Tibial artery (tissue), 4 donors: ENCODE measurements at regions not wholly inside any gene's neighbourhood (a gene's known extent, or its start where the extent isn't known, plus 50 kb on each side); places are given as distances from the start of the nearest gene placed in this dataset.

Experiments
- DNase-seq, 2 donors: peaks; one replicate each; pipeline ENCODE4 v3.0.0-alpha.2; 2019
- H3K27ac ChIP-seq, 2 donors: fragments of 200-600 bp; sonication (generic) in 1 of 2; 1 replicate in 1 of 2; 2 replicates in 1 of 2; pipeline ENCODE4 v1.5.1; 2018 to 2019; ENCODE audit warnings: mild to moderate bottlenecking in 1 of 2
- H3K27me3 ChIP-seq, 2 donors: fragments of 200-600 bp; sonication (generic) in 1 of 2; one replicate each; pipeline versions ENCODE4 v1.5.1 to v1.6.0; 2016 to 2019
- H3K36me3 ChIP-seq, 3 donors: fragments of 200-600 bp; sonication (generic) in 2 of 3; one replicate each; pipeline ENCODE4 v1.5.1; 2016 to 2019; ENCODE audit warnings: mild to moderate bottlenecking in 2 of 3
- H3K4me1 ChIP-seq, 4 donors: fragments of 200-600 bp; sonication (generic) in 2 of 4; 1 replicate in 3 of 4; 2 replicates in 1 of 4; pipeline ENCODE4 v1.5.1; 2016 to 2019
- H3K4me3 ChIP-seq, 2 donors: fragments of 200-600 bp; sonication (generic) in 1 of 2; 1 replicate in 1 of 2; 2 replicates in 1 of 2; pipeline ENCODE4 v1.5.1; 2018 to 2019; ENCODE audit warnings: mild to moderate bottlenecking in 2 of 2
- H3K9me3 ChIP-seq, 3 donors: fragments of 200-600 bp; sonication (generic) in 1 of 3; one replicate each; pipeline ENCODE4 v1.5.1; 2016 to 2019
- intact Hi-C: fragments of 100-400 bp; cut with DNase I; formaldehyde crosslinking; loops from one replicate; pipeline ENCODE4 v1.15.0; 2023; ENCODE audit warnings: low total_unique reads
- TF ChIP-seq, protein P1 (sequence below), 2 experiments: fragments of 200-600 bp in 1 of 2; fragments of 450-650 bp in 1 of 2; IDR thresholded peaks; one replicate each; pipeline ENCODE4 v1.5.1; 2017 to 2019; ENCODE audit warnings: antibody characterized with exemption in 2 of 2, mild to moderate bottlenecking in 1 of 2, moderate library complexity in 1 of 2

- Histone ChIP-seq H3K27ac (no peak overlapping the region), H3K4me3 (no peak overlapping the region), H3K4me1 (peaks cover 0 to 30% (median 22%) of the 10 kb centered on the region in 4 donors), H3K27me3 (no peaks in the 10 kb centered on the region), H3K36me3 (no peaks in the 10 kb centered on the region), H3K9me3 (no peaks in the 10 kb centered on the region)
- TF ChIP-seq, protein P1, sequence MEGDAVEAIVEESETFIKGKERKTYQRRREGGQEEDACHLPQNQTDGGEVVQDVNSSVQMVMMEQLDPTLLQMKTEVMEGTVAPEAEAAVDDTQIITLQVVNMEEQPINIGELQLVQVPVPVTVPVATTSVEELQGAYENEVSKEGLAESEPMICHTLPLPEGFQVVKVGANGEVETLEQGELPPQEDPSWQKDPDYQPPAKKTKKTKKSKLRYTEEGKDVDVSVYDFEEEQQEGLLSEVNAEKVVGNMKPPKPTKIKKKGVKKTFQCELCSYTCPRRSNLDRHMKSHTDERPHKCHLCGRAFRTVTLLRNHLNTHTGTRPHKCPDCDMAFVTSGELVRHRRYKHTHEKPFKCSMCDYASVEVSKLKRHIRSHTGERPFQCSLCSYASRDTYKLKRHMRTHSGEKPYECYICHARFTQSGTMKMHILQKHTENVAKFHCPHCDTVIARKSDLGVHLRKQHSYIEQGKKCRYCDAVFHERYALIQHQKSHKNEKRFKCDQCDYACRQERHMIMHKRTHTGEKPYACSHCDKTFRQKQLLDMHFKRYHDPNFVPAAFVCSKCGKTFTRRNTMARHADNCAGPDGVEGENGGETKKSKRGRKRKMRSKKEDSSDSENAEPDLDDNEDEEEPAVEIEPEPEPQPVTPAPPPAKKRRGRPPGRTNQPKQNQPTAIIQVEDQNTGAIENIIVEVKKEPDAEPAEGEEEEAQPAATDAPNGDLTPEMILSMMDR (IDR thresholded peaks at IDR 0.05): peak; percentile 55 to 57
- intact Hi-C loops: loop anchor here (5.0 to 10.0 kb wide), 3 partner anchors 91 to 443 kb away; no protein-coding TSS in a partner anchor
- no peak for DNase-seq
Observed at GRCh38 chr10:78211561-78212051, 177.9 kb downstream of the RPS24 start.

DNA sequence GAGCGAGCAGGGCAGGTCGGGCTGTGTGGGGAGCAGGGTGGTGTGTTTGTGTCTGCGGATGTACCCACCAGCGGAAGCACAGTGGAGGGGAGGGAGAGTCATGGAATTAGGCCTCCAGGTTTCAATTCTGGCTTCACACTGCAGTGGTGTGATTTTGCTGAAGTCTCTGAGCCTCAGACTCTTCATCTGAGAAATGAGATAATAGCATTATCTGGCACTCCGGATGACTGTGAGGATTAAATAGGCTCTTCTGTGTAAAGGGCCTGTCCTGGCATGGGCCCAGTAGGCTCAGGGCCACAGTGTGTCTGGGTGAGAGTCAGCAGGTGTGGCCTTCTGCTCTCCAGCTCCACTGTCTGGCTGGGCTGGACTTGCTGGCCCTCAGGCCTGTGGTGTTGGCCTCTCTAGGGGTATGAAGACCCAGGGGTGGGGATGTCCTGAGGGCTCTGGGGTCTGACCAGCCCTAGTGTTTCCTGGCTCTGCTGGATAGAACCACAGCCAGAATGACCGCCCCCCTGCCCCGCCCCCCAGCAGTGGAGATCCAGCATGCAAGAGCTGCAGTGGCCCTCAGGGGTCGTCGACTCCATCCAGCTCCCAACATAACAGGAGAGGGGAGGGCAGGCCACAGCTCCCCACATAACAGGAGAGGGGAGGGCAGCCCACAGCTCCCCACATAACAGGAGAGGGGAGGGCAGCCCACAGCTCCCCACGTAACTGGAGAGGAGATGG lies 178.6 kb downstream of the RPS24 start:
- intact Hi-C loops: loop anchor here (5.0 to 10.0 kb wide), 3 partner anchors 90 to 443 kb away; no protein-coding TSS in a partner anchor
- Histone ChIP-seq H3K9me3 (no peaks in the 10 kb centered on the region), H3K27ac (no peak overlapping the region), H3K36me3 (no peaks in the 10 kb centered on the region), H3K4me1 (peaks cover 0 to 33% (median 22%) of the 10 kb centered on the region in 4 donors), H3K27me3 (no peaks in the 10 kb centered on the region), H3K4me3 (no peak overlapping the region)
- TF ChIP-seq, protein P1 (IDR thresholded peaks at IDR 0.05): no peak
- DNase-seq: no peak

GRCh38 chr10:78212786-78213175 lies 179.1 kb downstream of the RPS24 start:
- H3K27ac ChIP-seq: no peak overlapping the region
- intact Hi-C loops: loop anchor here (5.0 to 10.0 kb wide), 3 partner anchors 90 to 442 kb away; no protein-coding TSS in a partner anchor

DNA sequence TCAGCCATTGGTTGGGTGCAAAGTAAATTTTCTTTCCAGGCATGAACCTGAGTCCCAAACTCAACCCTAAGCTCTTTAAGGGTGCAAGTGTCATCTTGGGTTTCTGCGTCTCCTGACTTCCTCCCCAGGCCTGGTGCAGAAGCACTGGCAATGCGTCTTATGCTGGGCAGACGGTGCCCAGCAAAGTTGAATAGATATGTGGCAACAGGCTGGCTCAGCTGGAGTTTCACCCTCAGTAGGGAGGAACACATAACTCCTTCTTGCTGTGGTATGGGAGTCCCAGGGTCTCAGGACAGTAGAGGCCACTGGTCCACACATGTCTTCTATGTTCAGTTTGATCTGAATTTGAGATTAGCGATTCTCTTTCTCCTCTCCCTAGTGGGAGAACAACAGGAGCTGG lies 181.3 kb downstream of the RPS24 start:
- peak overlapping the region; percentile 85 to 86 for H3K27ac ChIP-seq
- TF ChIP-seq, protein P1 (IDR thresholded peaks at IDR 0.05): no peak
- peak; percentile 47 to 75 for DNase-seq
- no peaks in the 10 kb centered on the region for H3K36me3 ChIP-seq
- H3K9me3 ChIP-seq: no peaks in the 10 kb centered on the region
- peaks cover 0 to 33% (median 22%) of the 10 kb centered on the region in 4 donors for H3K4me1 ChIP-seq
- intact Hi-C loops: loop anchor here (5.0 to 10.0 kb wide), 3 partner anchors 87 to 440 kb away; no protein-coding TSS in a partner anchor
- H3K27me3 ChIP-seq: no peaks in the 10 kb centered on the region
- no peak overlapping the region for H3K4me3 ChIP-seq

More at GRCh38 chr10:78212786-78213175, 179.1 kb downstream of the RPS24 start:
- Histone ChIP-seq H3K36me3 (no peaks in the 10 kb centered on the region), H3K4me1 (peaks cover 0 to 33% (median 22%) of the 10 kb centered on the region in 4 donors), H3K4me3 (no peak overlapping the region), H3K9me3 (no peaks in the 10 kb centered on the region), H3K27me3 (no peaks in the 10 kb centered on the region)
- TF ChIP-seq, protein P1 (IDR thresholded peaks at IDR 0.05): no peak
- no peak for DNase-seq

- Histone ChIP-seq H3K27me3 (no peaks in the 10 kb centered on the region), H3K4me1 (peaks cover 0 to 33% (median 22%) of the 10 kb centered on the region in 4 donors), H3K27ac (peak overlapping the region; percentile 85 to 86), H3K9me3 (no peaks in the 10 kb centered on the region), H3K36me3 (no peaks in the 10 kb centered on the region), H3K4me3 (no peak overlapping the region)
- DNase-seq: peak; percentile 92 to 96
- TF ChIP-seq, protein P1 (IDR thresholded peaks at IDR 0.05): no peak
- intact Hi-C loops: loop anchor here (10.0 kb wide), 2 partner anchors 171 to 439 kb away; no protein-coding TSS in a partner anchor
Observed at GRCh38 chr10:78215645-78216044, 182.0 kb downstream of the RPS24 start.
